ENCODE measurements at regions not wholly inside any gene's neighbourhood (a gene's known extent, or its start where the extent isn't known, plus 50 kb on each side); places are given as distances from the start of the nearest gene placed in this dataset.

DNA sequence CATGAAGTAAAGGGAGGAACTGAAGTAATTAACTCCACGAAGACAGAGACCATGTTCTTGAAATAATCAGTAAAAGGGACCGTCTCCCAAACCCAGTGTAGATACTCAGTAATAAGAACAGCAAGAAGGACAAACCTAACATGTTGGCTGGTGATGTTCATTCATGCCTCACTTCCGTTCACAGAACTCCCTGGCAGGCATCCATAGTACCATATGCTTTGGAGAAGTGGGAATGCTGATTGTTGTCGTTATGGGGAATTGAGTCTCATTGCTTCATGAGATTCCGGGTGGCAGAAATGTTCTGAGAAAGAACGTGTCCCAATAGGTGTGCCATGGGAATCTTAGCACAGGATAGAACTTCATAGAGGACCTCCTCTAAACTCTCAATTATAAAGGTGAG, 452.3 kb downstream of the ZSWIM6 start:
- TF ChIP-seq, protein P1, sequence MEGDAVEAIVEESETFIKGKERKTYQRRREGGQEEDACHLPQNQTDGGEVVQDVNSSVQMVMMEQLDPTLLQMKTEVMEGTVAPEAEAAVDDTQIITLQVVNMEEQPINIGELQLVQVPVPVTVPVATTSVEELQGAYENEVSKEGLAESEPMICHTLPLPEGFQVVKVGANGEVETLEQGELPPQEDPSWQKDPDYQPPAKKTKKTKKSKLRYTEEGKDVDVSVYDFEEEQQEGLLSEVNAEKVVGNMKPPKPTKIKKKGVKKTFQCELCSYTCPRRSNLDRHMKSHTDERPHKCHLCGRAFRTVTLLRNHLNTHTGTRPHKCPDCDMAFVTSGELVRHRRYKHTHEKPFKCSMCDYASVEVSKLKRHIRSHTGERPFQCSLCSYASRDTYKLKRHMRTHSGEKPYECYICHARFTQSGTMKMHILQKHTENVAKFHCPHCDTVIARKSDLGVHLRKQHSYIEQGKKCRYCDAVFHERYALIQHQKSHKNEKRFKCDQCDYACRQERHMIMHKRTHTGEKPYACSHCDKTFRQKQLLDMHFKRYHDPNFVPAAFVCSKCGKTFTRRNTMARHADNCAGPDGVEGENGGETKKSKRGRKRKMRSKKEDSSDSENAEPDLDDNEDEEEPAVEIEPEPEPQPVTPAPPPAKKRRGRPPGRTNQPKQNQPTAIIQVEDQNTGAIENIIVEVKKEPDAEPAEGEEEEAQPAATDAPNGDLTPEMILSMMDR (IDR thresholded peaks at IDR 0.05; ENCODE audit: low read depth, low read length), result no peak
- TF ChIP-seq POLR2A (IDR thresholded peaks at IDR 0.05; ENCODE audit: extremely low read depth, insufficient read length), result no peak

All from NB4 (cell line).